ENCODE measurements at regions not wholly inside any gene's neighbourhood (a gene's known extent, or its start where the extent isn't known, plus 50 kb on each side); places are given as distances from the start of the nearest gene placed in this dataset.
"Not testable (repeated sequence)": the region's sequence is repeated elsewhere in the genome, so short reads cannot be mapped to it uniquely, and the experiment has no call there.

- not testable (repeated sequence) for DNase-seq
Observed at GRCh38 chr4:188678691-188679090, 539.5 kb downstream of the TRIML1 start.

DNA sequence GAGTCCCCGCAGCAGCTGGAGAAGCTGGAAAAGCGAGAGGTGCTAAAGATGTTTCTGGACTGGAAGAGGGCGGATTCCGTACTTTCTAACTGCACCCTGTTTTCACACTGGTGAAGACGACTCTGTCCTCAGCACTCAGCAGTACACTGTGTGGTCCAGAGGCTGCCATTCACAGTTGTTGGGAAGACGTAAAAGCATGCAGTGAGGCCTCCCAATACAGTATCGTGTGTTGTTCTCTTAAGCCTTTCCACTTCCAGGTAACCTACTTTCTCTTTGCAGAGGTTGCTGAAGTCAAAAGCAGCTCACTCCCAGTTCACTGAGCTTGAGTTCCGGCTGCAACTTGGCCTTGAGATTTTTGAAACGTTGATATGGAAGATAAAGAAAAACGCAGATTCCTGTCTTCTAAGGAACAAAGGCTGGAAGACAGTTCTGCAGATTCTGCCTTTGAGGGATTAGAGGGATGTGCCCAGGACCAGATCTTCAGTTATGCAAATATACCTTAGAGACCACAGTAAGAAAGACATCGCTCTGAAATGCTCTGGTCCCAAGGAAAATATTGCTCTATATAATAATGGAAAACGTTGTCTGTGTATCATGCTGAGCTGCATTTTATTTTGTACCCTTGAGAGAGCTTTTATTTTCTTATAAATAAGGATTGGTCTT, 540.9 kb downstream of the TRIML1 start:
- no peak for DNase-seq

DNA sequence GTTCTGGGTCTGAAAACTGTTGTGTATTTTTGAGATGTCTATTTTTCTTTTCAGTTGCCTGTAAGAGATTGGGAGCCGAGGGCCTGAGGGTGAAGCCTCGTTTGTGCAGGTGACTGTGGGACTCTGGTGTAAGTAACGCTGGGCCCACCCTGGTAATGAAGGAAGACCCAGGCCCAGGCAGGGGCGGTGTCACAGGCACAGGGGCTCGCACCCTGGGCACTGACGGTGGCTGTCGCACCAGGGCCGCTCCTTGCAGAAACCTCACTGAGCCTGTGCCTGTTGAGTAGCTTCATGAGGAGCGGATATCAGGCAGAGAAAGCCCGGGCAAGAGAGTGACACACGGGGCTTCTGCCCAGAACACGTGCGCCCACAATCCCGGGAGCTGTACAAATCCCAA, 541.4 kb downstream of the TRIML1 start:
- no peak for DNase-seq

GRCh38 chr4:188682321-188682720, 543.1 kb downstream of the TRIML1 start:
- DNase-seq: no peak

DNA sequence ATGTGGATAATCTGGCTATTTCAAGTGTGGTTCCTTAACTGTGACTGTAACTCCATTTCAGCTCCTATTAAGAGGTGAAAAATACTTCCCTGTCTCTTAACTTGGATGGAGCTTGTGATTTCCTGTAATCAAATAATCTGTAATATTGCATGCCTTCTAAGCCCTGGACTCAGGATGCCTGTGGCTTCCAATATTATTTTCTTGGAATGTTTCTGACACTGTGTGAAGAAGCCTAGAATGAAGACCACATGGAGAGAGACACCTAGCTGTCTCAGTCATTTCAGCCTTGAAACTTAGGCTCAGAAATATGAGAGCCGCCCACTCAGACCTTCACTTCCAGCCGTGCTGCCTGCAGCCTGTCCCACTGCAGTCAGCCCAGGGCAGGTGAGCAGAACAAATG, 544.3 kb downstream of the TRIML1 start:
- no peak for DNase-seq

DNA sequence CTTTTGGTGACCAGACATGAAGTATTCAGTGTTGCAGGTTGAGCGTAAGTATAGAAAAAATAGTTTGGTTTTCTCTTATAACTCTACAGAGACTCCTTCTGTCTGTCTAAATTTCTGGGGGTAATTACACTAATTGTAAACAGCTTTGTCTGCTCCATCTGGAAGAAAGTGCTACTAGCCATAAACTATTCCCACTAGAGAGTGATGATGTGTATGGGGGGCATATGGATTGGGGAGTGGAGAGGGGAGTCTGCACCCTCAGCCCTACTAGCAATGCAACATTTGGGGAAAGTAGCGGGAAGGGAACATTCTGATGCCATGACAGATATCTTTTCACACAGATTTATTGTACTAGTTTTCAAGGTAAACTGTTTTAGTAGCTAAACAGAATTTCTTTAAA, 549.7 kb downstream of the TRIML1 start:
- no peak for DNase-seq

DNA sequence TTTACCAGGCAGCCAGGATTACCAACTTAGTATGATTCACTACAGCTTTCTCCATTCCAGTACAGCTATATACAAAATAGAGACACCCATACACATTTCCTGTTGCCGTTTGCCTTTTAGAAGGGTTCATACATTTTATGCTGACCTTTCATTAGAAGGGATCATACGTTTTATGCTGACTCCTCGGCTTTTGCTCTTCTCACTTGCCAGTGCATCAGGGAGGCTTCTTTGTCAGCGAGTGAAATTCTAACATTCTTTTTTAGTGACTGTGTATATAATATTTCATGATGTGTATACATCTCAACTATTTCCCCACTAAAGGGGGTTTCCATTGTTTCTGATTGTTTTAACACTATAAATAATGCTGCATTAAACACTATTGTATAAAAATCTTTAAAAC, 552.6 kb downstream of the TRIML1 start:
- DNase-seq: no peak

GRCh38 chr4:188695261-188695660, 556.0 kb downstream of the TRIML1 start:
- no peak for DNase-seq

DNA sequence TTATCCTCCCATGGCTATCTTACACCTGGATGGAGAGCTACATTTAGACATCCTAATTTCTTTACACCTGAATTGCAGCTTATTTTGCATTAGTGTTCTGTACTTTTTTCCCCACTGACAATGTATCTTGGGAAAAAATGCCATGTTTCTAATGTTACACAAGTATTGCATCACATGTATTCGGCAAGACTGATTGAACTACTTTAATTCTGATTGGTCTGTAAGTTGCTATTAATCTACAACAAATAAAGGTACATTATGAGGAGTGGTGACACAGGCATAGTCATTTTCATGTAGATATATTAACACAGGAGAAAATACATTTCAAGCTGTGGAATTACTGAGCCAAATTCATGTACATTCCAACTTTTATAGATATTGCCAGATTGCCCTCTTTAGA, 558.0 kb downstream of the TRIML1 start:
- DNase-seq: no peak

GRCh38 chr4:188701952-188702351, 562.7 kb downstream of the TRIML1 start:
- DNase-seq: no peak

- no peak for DNase-seq
Observed at GRCh38 chr4:188704288-188704687, 565.0 kb downstream of the TRIML1 start.

DNA sequence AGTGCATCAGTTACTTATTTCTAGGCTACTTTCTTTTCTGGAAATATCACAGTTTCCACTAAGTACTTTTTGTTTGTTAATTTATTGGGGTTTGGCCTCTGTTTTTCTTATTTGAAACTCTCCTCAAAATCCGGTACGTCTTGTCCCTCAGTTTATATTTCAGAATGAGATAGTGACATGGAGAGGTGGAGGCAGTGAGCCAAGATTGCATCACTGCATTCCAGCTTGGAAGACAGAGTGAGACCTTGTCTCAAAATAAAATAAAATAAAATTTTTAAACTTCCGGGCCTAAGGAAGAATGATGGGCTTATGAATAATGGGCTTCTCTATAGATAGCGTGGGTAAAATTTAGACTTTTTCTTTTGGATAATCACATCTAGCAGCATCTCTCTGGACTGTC, 567.8 kb downstream of the TRIML1 start:
- DNase-seq: no peak

DNA sequence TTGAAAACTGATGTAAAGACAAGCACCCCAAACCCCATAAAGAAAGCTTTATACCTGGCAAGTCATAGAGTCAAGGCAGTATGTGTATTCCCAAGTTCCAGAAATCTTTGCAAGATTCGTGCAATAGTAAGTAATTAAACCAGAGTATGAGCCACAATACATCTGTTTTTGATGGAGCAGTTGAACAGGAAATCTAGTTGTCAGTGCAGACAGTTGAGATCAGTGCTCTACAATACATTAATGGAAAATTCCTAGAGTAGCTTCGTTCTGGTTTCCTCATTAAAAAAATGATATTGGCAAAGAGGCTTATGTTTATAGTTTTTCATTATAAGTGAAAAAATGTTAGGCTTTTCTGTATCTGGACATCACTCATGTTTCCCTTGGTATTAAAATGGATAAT, 575.3 kb downstream of the TRIML1 start:
- DNase-seq: no peak

DNA sequence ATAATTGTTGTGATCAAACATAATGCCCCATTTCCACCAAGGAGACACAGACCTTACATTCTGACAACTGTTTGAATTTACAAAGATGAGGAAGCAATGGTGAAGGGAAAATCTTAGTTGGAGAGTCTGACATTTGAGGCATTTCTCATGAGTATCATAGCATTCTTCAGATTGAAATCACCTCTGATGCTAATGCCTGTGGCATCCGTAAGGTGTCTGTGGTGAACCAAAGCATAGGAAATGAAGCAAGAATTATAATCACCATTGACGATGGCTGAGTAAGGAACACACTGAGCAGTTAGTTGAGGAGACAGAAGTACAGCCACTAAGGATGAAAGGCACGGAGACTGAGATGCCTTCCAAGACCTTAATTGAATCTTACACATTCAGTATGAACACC, 575.7 kb downstream of the TRIML1 start:
- no peak for DNase-seq

GRCh38 chr4:188717661-188718060, 578.4 kb downstream of the TRIML1 start:
- no peak for DNase-seq

DNA sequence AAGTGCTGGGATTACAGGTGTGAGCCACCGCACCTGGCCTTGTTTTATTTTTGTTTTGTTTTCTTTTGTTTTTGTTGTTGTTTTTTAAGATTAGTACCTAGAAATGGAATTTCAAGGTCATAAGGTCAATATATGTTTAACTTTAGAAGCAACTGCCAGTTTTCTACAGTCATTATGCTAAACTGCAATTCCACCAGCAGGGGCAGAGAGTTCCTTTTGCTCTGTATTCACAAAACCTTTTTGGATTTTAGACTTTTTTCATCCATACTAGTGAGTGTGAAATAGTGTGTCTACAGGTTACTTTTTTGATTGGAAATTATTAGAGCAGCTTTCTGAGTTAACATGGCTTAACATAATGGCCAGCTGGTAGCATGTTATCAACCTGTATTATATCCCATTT, 580.6 kb downstream of the TRIML1 start:
- DNase-seq: no peak

- no peak for DNase-seq
Observed at GRCh38 chr4:188722911-188723310, 583.7 kb downstream of the TRIML1 start.

GRCh38 chr4:188727746-188728145, 588.5 kb downstream of the TRIML1 start:
- no peak for DNase-seq

GRCh38 chr4:188728359-188728758, 589.1 kb downstream of the TRIML1 start:
- DNase-seq: no peak

DNA sequence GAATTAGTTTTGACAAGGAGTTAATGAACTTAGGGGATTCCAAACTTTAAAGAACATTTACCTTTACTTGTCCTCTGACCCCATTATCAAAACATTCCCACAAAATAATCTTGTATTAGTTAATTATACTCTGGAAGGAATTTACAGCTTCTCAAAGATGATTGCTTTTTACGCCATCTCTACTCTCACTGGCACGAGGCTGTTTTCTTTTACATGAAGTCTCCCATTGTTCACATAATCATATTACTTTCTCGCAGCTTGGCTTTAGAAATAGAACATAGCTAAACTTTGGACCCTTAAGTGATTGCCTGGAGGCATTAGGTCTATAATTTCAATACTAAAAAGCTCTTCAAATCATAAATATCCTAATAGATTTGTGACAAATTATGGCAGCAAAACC, 592.9 kb downstream of the TRIML1 start:
- no peak for DNase-seq

DNA sequence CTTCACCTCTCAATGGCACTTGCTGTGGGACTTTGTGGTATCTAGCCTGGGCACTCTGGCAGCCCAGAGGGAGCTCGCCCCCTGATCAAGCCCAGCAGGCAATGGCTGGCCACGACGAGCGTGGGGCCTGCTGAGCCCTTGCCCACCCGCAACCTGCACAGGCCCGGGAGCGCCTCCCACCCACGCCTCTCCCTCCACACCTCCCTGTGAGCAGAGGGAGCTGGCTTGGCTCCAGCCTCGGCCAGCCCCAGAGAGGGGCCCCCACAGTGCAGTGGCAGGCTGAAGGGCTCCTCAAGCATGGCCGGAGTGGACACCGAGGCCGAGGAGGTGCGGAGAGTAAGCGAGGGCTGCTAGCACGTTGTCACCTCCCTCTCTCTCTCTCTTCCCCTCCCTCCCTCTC, 595.8 kb downstream of the TRIML1 start:
- DNase-seq: no peak

- no peak for DNase-seq
Observed at GRCh38 chr4:188737251-188738002, 598.2 kb downstream of the TRIML1 start.

DNA sequence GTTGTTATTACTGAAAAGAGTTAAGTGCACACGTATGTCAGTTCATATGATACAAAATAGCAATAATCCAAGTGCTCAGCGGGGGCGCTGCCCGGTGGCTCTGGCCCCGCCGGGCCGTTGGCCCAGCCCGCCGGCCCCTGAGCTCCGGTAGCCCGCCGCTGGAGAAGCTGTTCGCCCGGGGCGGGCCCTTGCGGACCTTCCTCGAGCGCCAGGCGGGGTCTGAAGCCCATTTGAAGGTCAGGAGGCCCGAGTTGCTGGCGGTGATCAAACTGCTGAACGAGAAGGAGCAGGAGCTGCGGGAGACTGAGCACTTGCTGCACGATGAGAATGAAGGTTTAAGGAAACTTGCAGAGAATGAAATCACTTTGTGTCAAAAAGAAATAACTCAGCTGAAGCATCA, 599.0 kb downstream of the TRIML1 start:
- not testable (repeated sequence) for DNase-seq

DNA sequence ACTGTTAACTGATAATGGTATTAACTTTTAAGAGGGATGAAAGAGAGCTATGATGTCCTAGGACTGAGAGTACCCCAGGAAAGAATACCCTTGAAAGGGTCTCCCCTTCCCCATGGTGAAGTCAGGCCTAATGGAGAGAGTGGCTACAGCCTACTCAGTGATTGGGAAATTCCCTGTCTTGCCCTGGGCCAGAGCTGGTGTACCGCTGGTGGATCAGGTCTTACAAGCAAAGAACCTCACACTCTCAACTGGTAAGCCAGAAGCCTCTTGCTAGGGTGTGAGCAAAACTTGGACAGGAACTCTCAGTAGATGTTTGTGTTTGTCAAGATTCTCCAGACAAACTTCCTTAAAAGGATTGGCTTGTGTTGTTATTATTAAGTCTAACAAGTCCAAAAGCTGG, 600.9 kb downstream of the TRIML1 start:
- not testable (repeated sequence) for DNase-seq

- DNase-seq: not testable (repeated sequence)
Observed at GRCh38 chr4:188740791-188741190, 601.5 kb downstream of the TRIML1 start.

Measured in activated CD4-positive, alpha-beta T cell treated with anti-CD3 and anti-CD28 coated beads for 4 hours (primary cell).